ENCODE measurements at regions not wholly inside any gene's neighbourhood (a gene's known extent, or its start where the extent isn't known, plus 50 kb on each side); places are given as distances from the start of the nearest gene placed in this dataset.

GRCh38 chr6:21501021-21501354, 92.6 kb upstream of the SOX4 start:
- TF ChIP-seq SPI1 (IDR thresholded peaks at IDR 0.05; ENCODE audit: borderline replicate concordance, low read depth) (no peak), POLR2AphosphoS5 (IDR thresholded peaks at IDR 0.05; ENCODE audit: low read depth) (no peak), GABPA (IDR thresholded peaks at IDR 0.05; ENCODE audit: low read depth) (no peak), REST (IDR thresholded peaks at IDR 0.05; ENCODE audit: insufficient replicate concordance, low read depth) (no peak)
- TF ChIP-seq, protein P1, sequence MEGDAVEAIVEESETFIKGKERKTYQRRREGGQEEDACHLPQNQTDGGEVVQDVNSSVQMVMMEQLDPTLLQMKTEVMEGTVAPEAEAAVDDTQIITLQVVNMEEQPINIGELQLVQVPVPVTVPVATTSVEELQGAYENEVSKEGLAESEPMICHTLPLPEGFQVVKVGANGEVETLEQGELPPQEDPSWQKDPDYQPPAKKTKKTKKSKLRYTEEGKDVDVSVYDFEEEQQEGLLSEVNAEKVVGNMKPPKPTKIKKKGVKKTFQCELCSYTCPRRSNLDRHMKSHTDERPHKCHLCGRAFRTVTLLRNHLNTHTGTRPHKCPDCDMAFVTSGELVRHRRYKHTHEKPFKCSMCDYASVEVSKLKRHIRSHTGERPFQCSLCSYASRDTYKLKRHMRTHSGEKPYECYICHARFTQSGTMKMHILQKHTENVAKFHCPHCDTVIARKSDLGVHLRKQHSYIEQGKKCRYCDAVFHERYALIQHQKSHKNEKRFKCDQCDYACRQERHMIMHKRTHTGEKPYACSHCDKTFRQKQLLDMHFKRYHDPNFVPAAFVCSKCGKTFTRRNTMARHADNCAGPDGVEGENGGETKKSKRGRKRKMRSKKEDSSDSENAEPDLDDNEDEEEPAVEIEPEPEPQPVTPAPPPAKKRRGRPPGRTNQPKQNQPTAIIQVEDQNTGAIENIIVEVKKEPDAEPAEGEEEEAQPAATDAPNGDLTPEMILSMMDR (IDR thresholded peaks at IDR 0.05; ENCODE audit: insufficient read depth, low read length) = no peak
- no peak overlapping the region for H3K27ac ChIP-seq (replicated peaks)
- no peaks in the 10 kb centered on the region for H3K27me3 ChIP-seq (ENCODE audit: insufficient read depth, poor library complexity, severe bottlenecking)
- DNase-seq (ENCODE audit: low read depth in 1 of 2, low spot score in 1 of 2) = no peak
- no peak overlapping the region for H3K4me3 ChIP-seq (replicated peaks; ENCODE audit: insufficient read depth, low read length)

GRCh38 chr6:21501815-21502214, 91.7 kb upstream of the SOX4 start:
- TF ChIP-seq SPI1 (IDR thresholded peaks at IDR 0.05; ENCODE audit: borderline replicate concordance, low read depth) = no peak
- no peak for TF ChIP-seq REST (IDR thresholded peaks at IDR 0.05; ENCODE audit: insufficient replicate concordance, low read depth)
- TF ChIP-seq, protein P1 (IDR thresholded peaks at IDR 0.05; ENCODE audit: insufficient read depth, low read length) = no peak
- no peak for TF ChIP-seq GABPA (IDR thresholded peaks at IDR 0.05; ENCODE audit: low read depth)
- no peak for TF ChIP-seq POLR2AphosphoS5 (IDR thresholded peaks at IDR 0.05; ENCODE audit: low read depth)
- no peak for DNase-seq (ENCODE audit: low read depth in 1 of 2, low spot score in 1 of 2)
- Histone ChIP-seq H3K27ac (replicated peaks) (no peak overlapping the region), H3K27me3 (ENCODE audit: insufficient read depth, poor library complexity, severe bottlenecking) (no peaks in the 10 kb centered on the region), H3K4me3 (replicated peaks; ENCODE audit: insufficient read depth, low read length) (no peak overlapping the region)

DNA sequence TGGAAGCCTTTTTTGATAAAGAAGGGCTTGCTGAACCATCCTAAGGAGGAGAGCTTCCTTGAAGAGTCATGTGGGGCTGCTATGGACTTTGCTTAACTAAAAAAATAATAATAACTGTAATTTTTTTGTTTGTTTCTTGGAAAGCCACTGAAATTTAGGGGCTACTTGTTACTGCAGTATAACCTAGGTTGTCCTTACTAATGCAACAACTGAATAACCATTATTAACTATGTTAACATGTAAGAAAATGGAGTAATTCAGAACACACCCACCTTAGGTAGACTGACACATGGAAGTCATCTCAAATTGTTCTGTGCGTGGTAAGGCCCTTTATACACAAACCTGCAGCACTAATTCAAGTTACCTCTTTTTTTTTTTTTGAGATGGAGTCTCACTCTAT, 90.9 kb upstream of the SOX4 start:
- no peaks in the 10 kb centered on the region for H3K27me3 ChIP-seq (ENCODE audit: insufficient read depth, poor library complexity, severe bottlenecking)
- H3K4me3 ChIP-seq (replicated peaks; ENCODE audit: insufficient read depth, low read length) = no peak overlapping the region
- no peak overlapping the region for H3K27ac ChIP-seq (replicated peaks)
- TF ChIP-seq REST (IDR thresholded peaks at IDR 0.05; ENCODE audit: insufficient replicate concordance, low read depth) = no peak
- TF ChIP-seq SPI1 (IDR thresholded peaks at IDR 0.05; ENCODE audit: borderline replicate concordance, low read depth) = no peak
- no peak for TF ChIP-seq POLR2AphosphoS5 (IDR thresholded peaks at IDR 0.05; ENCODE audit: low read depth)
- TF ChIP-seq, protein P1 (IDR thresholded peaks at IDR 0.05; ENCODE audit: insufficient read depth, low read length) = no peak
- TF ChIP-seq GABPA (IDR thresholded peaks at IDR 0.05; ENCODE audit: low read depth) = no peak
- no peak for DNase-seq (ENCODE audit: low read depth in 1 of 2, low spot score in 1 of 2)

Data from HL-60 (cell line).